ENCODE measurements at regions not wholly inside any gene's neighbourhood (a gene's known extent, or its start where the extent isn't known, plus 50 kb on each side); places are given as distances from the start of the nearest gene placed in this dataset.

GRCh38 chr4:41332510-41333054, 75.9 kb downstream of the UCHL1 start:
- Histone ChIP-seq H3K27ac (replicated peaks in 1 of 4) (no peak overlapping the region), H3K4me3 (no peak overlapping the region), H3K4me1 (peaks cover 0 to 13% (median 11%) of the 10 kb centered on the region in 4 donors), H3K27me3 (no peaks in the 10 kb centered on the region), H3K9me3 (no peaks in the 10 kb centered on the region), H3K36me3 (no peaks in the 10 kb centered on the region)
- no peak for DNase-seq (ENCODE audit: extremely low spot score)
- TF ChIP-seq EP300 (IDR thresholded peaks at IDR 0.05) (no peak), POLR2AphosphoS5 (IDR thresholded peaks at IDR 0.05) (no peak)
- intact Hi-C loops (cut with DNase I), result no loop called here
- WGBS, result 60% methylated on average over 3 of the region's 3 CpGs

DNA sequence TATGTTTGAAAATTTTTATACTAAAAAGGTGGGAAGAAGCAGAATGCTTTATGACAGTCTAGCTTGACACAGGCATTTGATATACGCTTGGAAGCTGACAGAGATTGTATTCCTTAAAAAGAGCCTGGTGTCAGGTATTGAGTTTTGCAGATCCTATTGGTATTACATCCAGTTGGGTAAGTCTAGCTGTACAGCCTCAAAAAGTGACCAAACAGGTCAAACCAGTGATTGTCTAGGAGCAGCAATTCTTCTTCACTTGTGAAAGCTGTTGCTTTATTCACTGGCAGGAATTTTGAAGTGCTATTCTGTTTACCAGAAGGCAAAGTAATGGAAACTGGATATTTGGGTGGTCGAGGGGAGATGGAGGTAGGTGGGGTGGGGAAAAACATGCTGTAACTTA, 77.5 kb downstream of the UCHL1 start:
- no peak for TF ChIP-seq POLR2AphosphoS5 (IDR thresholded peaks at IDR 0.05)
- TF ChIP-seq, protein P1, sequence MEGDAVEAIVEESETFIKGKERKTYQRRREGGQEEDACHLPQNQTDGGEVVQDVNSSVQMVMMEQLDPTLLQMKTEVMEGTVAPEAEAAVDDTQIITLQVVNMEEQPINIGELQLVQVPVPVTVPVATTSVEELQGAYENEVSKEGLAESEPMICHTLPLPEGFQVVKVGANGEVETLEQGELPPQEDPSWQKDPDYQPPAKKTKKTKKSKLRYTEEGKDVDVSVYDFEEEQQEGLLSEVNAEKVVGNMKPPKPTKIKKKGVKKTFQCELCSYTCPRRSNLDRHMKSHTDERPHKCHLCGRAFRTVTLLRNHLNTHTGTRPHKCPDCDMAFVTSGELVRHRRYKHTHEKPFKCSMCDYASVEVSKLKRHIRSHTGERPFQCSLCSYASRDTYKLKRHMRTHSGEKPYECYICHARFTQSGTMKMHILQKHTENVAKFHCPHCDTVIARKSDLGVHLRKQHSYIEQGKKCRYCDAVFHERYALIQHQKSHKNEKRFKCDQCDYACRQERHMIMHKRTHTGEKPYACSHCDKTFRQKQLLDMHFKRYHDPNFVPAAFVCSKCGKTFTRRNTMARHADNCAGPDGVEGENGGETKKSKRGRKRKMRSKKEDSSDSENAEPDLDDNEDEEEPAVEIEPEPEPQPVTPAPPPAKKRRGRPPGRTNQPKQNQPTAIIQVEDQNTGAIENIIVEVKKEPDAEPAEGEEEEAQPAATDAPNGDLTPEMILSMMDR (IDR thresholded peaks at IDR 0.05), result no peak
- no peak for TF ChIP-seq POLR2A (IDR thresholded peaks at IDR 0.05; ENCODE audit: low read depth)
- no peak for TF ChIP-seq EP300 (IDR thresholded peaks at IDR 0.05)
- Histone ChIP-seq H3K27ac (replicated peaks in 1 of 4) (no peak overlapping the region), H3K9me3 (no peaks in the 10 kb centered on the region), H3K4me3 (no peak overlapping the region), H3K36me3 (no peaks in the 10 kb centered on the region), H3K27me3 (no peaks in the 10 kb centered on the region), H3K4me1 (peaks cover 0 to 13% (median 11%) of the 10 kb centered on the region in 4 donors)
- DNase-seq (ENCODE audit: extremely low spot score), result no peak
- intact Hi-C loops (cut with DNase I), result no loop called here
- WGBS, result 91% methylated on average over 2 of the region's 2 CpGs

DNA sequence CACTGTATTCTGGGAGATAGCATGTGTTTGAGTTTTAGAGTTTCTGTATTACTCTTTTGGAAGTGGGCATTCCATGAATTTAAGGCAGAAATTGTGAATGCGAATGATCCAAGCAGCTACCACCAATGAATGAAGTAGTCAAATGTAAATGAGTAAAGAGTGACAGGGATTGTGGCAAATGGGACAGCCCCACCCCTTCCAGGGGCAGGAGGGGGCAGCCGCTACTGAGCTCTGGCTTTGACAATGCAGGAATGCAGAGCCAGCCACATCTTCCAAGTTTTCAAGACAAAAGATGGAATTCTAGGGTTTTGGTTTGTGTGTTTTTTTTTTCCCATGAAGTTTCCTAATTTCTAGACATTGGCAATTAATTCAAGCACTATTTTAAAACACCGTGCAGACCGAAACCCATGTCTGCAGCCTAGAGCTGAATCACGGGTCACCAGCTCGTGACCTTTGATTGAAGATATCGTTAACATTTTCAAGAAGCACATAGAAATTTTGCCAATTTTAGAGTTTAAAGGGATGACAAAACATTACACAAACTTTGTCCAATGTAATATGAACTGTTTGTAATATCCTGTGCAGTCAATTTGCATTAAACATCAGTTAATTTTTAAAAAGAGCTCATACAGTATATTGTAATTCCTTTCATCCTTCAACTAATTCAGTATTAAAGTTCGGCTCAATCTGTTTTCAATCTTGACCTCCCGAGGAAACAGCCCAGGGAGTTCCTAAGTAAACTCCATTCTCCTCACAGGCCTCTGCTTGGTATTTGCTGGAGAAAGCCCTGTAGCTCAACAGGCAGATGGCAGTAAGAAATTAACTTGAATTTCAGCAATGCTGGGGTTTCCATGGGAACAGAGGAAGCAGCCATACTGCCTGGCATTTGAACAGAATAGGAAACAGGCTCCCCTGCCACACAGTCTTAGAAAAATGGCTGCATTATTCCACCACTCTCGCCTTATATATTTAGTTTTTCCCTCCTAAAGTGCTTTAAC, 83.4 kb downstream of the UCHL1 start:
- Histone ChIP-seq H3K4me1 (no peaks in the 10 kb centered on the region), H3K9me3 (no peaks in the 10 kb centered on the region), H3K4me3 (no peak overlapping the region), H3K27me3 (no peaks in the 10 kb centered on the region), H3K27ac (replicated peaks in 1 of 4) (no peak overlapping the region), H3K36me3 (no peaks in the 10 kb centered on the region)
- intact Hi-C loops (cut with DNase I), result no loop called here
- TF ChIP-seq POLR2AphosphoS5 (IDR thresholded peaks at IDR 0.05), result no peak
- TF ChIP-seq POLR2A (IDR thresholded peaks at IDR 0.05; ENCODE audit: low read depth), result no peak
- TF ChIP-seq, protein P1 (IDR thresholded peaks at IDR 0.05), result peak; percentile 16 to 28 (median 27)
- 65% methylated on average over 10 of the region's 10 CpGs for WGBS
- no peak for DNase-seq (ENCODE audit: extremely low spot score)

DNA sequence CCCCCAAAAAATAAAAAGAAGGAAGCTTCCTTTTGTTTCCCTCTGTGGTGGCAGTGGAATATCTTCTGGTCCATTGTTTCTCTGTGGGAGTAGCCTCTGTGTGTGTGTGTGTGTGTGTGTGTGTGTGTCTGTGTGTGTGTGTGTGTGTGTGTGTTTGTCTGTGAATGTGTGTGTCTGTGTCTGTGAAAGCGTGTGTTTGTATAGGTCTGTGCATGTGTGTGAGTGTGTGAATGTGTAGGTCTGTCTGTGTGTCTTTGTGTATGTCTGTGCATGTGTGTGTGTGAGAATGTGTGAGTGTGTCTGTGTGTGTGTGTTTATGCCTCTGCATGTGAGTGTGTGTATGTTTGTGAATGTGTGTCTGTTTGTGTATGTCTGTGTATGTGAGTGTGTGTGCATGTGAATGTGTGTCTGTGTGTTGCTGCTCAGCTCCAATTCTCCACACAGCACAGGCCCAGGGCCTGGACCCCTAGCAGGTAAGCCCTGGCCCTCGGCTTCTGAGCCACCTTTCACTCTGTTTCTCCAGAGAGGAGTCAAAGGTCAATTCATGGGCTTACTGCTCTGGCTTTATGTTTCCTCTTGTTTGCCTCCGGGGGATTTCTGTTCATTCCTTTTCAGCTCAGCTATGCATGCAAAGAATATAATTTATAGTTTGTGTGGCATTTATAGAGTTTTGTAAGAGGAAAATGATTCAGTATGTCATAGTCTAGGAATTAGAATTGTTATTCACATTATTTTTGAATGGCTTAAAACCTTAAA, 89.8 kb downstream of the UCHL1 start:
- 76% methylated on average over 3 of the region's 3 CpGs for WGBS
- no peak for DNase-seq (ENCODE audit: extremely low spot score)

More for the DNA sequence above, 89.8 kb downstream of the UCHL1 start:
- Histone ChIP-seq H3K4me1 (no peaks in the 10 kb centered on the region), H3K9me3 (no peaks in the 10 kb centered on the region), H3K27ac (replicated peaks in 1 of 4) (no peak overlapping the region), H3K36me3 (no peaks in the 10 kb centered on the region), H3K27me3 (no peaks in the 10 kb centered on the region), H3K4me3 (no peak overlapping the region)
- intact Hi-C loops (cut with DNase I), result no loop called here
- TF ChIP-seq POLR2AphosphoS5 (IDR thresholded peaks at IDR 0.05) (no peak), EP300 (IDR thresholded peaks at IDR 0.05) (no peak), POLR2A (IDR thresholded peaks at IDR 0.05; ENCODE audit: low read depth) (no peak)
- TF ChIP-seq, protein P1 (IDR thresholded peaks at IDR 0.05), result no peak

Measured in esophagus muscularis mucosa (tissue), 4 donors.